ENCODE measurements at regions not wholly inside any gene's neighbourhood (a gene's known extent, or its start where the extent isn't known, plus 50 kb on each side); places are given as distances from the start of the nearest gene placed in this dataset.

- CTCF ChIA-PET = interaction anchor here (0.6 to 1.0 kb wide), 2 partner anchors 179 to 776 kb away, joined by 3 to 4 read pairs; no protein-coding TSS in a partner anchor
- Mint-ChIP-seq H3K9me3 (ENCODE audit: unreplicated experiment) (peaks cover 8% of the 10 kb centered on the region), H3K4me1 (ENCODE audit: insufficient read depth, unreplicated experiment) (no peaks in the 10 kb centered on the region)
These were observed 815.5 kb downstream of the BCKDHB start for GRCh38 chr6:80921861-80922460.

DNA sequence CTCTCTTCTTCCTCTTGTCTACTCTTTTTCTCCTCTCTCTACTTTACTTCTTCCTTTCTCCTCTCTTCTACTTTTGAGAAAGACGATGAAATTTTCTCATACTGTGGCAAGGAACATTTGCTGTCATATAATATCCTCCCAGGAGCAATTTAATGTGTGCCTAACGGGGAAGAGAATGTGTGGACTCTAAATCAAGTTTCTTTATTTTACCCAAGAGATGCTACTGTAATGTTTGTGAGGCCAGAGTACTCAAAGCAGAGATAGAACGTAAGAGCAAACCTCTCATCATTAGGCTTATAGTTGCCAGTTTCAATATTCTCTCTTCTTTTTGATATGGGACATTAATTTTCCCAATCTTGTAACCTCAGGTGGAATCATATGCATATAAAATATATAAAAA is 801.4 kb downstream of the BCKDHB start:
- TF ChIP-seq CTCF (IDR thresholded peaks at IDR 0.05; ENCODE audit: unreplicated experiment) = no peak
- Mint-ChIP-seq H3K36me3 (ENCODE audit: insufficient read depth, unreplicated experiment) (no peaks in the 10 kb centered on the region), H3K27me3 (ENCODE audit: insufficient read depth, unreplicated experiment) (no peaks in the 10 kb centered on the region), H3K9me3 (ENCODE audit: unreplicated experiment) (no peaks in the 10 kb centered on the region), H3K4me3 (ENCODE audit: unreplicated experiment) (no peak overlapping the region), H3K4me1 (ENCODE audit: insufficient read depth, unreplicated experiment) (no peaks in the 10 kb centered on the region), H3K27ac (ENCODE audit: low read depth, unreplicated experiment) (no peak overlapping the region)
- intact Hi-C loops (cut with micrococcal nuclease) = no loop called here
- no TSS peak for BruUV-seq (replicated peaks)
- CTCF ChIA-PET = no interaction called here
- DNase-seq (ENCODE audit: unreplicated experiment) = no peak
- POLR2A ChIA-PET = no interaction called here

More at GRCh38 chr6:80921861-80922460, 815.5 kb downstream of the BCKDHB start:
- TF ChIP-seq CTCF (IDR thresholded peaks at IDR 0.05; ENCODE audit: unreplicated experiment) = no peak
- Mint-ChIP-seq H3K36me3 (ENCODE audit: insufficient read depth, unreplicated experiment) (no peaks in the 10 kb centered on the region), H3K4me3 (ENCODE audit: unreplicated experiment) (no peak overlapping the region), H3K27ac (ENCODE audit: low read depth, unreplicated experiment) (no peak overlapping the region), H3K27me3 (ENCODE audit: insufficient read depth, unreplicated experiment) (no peaks in the 10 kb centered on the region)
- POLR2A ChIA-PET = no interaction called here
- intact Hi-C loops (cut with micrococcal nuclease) = loop anchor here (2.0 kb wide), 1 partner anchor 317 kb away; no protein-coding TSS in a partner anchor
- no TSS peak for BruUV-seq (replicated peaks)
- peak; percentile 18 for DNase-seq (ENCODE audit: unreplicated experiment)

DNA sequence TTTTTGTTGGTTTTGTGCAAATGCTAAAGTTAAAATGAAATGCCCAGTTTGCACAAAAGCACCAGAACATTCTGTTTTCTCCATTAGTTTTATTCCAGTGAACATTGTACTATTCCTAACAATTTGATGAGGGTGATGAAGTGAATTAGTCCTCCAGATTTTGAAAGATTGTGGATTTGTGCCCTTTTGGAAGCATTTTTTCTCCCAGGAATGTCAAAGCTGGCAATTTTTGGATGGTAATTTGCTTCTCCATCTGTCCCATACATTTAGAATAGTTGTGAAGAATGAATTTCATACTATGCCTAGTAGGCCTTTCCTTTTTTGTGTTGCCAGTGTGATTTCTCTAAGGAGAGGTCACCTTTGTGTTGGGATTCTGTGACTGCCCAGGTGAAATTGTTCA is 797.2 kb downstream of the BCKDHB start:
- no peak overlapping the region for H3K4me3 Mint-ChIP-seq (ENCODE audit: unreplicated experiment)
- no peaks in the 10 kb centered on the region for H3K36me3 Mint-ChIP-seq (ENCODE audit: insufficient read depth, unreplicated experiment)
- intact Hi-C loops (cut with micrococcal nuclease) = no loop called here
- DNase-seq (ENCODE audit: unreplicated experiment) = no peak
- H3K27me3 Mint-ChIP-seq (ENCODE audit: insufficient read depth, unreplicated experiment) = no peaks in the 10 kb centered on the region
- no TSS peak for BruUV-seq (replicated peaks)
- no peaks in the 10 kb centered on the region for H3K4me1 Mint-ChIP-seq (ENCODE audit: insufficient read depth, unreplicated experiment)
- H3K27ac Mint-ChIP-seq (ENCODE audit: low read depth, unreplicated experiment) = no peak overlapping the region
- ChIA-PET CTCF (no interaction called here), POLR2A (no interaction called here)
- TF ChIP-seq CTCF (IDR thresholded peaks at IDR 0.05; ENCODE audit: unreplicated experiment) = no peak
- peaks cover 7% of the 10 kb centered on the region for H3K9me3 Mint-ChIP-seq (ENCODE audit: unreplicated experiment)

- ChIA-PET CTCF (no interaction called here), POLR2A (no interaction called here)
- no TSS peak for BruUV-seq (replicated peaks)
- no peak for TF ChIP-seq CTCF (IDR thresholded peaks at IDR 0.05; ENCODE audit: unreplicated experiment)
- Mint-ChIP-seq H3K27me3 (ENCODE audit: insufficient read depth, unreplicated experiment) (no peaks in the 10 kb centered on the region), H3K27ac (ENCODE audit: low read depth, unreplicated experiment) (no peak overlapping the region), H3K36me3 (ENCODE audit: insufficient read depth, unreplicated experiment) (no peaks in the 10 kb centered on the region), H3K9me3 (ENCODE audit: unreplicated experiment) (no peaks in the 10 kb centered on the region), H3K4me3 (ENCODE audit: unreplicated experiment) (no peak overlapping the region), H3K4me1 (ENCODE audit: insufficient read depth, unreplicated experiment) (no peaks in the 10 kb centered on the region)
- intact Hi-C loops (cut with micrococcal nuclease) = no loop called here
- no peak for DNase-seq (ENCODE audit: unreplicated experiment)
These were observed 780.0 kb downstream of the BCKDHB start for GRCh38 chr6:80886475-80886874.

Measured in MCF 10A (cell line).